ENCODE measurements at regions not wholly inside any gene's neighbourhood (a gene's known extent, or its start where the extent isn't known, plus 50 kb on each side); places are given as distances from the start of the nearest gene placed in this dataset.

DNA sequence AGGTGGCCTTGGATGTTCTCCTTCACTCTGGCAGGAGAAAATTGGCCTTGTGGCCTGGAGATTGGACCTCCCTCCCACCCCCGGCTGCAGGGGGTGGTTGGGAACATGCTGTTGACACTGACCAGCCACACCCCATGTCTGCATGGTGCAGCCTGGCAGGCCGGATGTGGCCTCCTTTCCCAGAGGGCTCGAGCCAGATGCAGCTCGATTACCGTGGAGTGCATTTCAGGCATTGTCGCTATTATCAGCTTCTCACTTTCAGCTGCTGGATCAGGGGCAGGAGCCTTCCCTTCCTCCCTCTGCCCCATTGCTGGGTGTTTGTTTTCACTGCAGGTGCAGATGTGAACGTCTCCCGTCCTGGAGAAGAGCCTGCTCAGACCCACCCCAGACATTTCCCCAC, 211.0 kb upstream of the SIX2 start:
- Histone ChIP-seq H2BK12ac (ENCODE audit: low read length) (no peak overlapping the region), H3K27me3 (ENCODE audit: control insufficient read depth in 3 of 3, insufficient read depth in 3 of 3, low read depth in 1 of 3, low read length in 3 of 3) (no peaks in the 10 kb centered on the region), H3K36me3 (replicated peaks in 1 of 2; ENCODE audit: control insufficient read depth in 2 of 2, insufficient read depth in 2 of 2, low read length in 2 of 2) (no peaks in the 10 kb centered on the region), H2BK5ac (ENCODE audit: low read length) (no peak overlapping the region), H4K8ac (ENCODE audit: low read depth, low read length) (no peak overlapping the region), H3K4ac (ENCODE audit: low read length) (no peak overlapping the region), H3K79me1 (ENCODE audit: low read depth, low read length) (no peaks in the 10 kb centered on the region), H2BK120ac (ENCODE audit: low read depth, low read length) (no peak overlapping the region), H3K4me1 (ENCODE audit: control insufficient read depth in 2 of 2, insufficient read depth in 1 of 2, low read depth in 1 of 2, low read length in 2 of 2) (peaks cover 0 to 6% of the 10 kb centered on the region in 2 donors), H4K91ac (ENCODE audit: low read depth, low read length, poor library complexity) (no peak overlapping the region), H2BK15ac (ENCODE audit: low read length) (peak overlapping the region; percentile 38), H3K23ac (ENCODE audit: low read depth, low read length, poor library complexity) (no peak overlapping the region), H3K18ac (ENCODE audit: low read length) (peak overlapping the region; percentile 3), H2AK5ac (ENCODE audit: low read depth, low read length) (peak overlapping the region; percentile 35), H3K4me2 (ENCODE audit: insufficient read depth, low read length, poor library complexity, severe bottlenecking) (no peak overlapping the region), H3K14ac (ENCODE audit: low read length) (no peak overlapping the region), H3K27ac (replicated peaks; ENCODE audit: low read length) (no peak overlapping the region), H3K4me3 (ENCODE audit: low read length in 2 of 2) (no peak overlapping the region), H2AFZ (ENCODE audit: low read length) (no peak overlapping the region), H3K9ac (ENCODE audit: low read depth, low read length, poor library complexity) (no peak overlapping the region), H3K9me3 (replicated peaks in 1 of 2; ENCODE audit: control insufficient read depth in 2 of 2, insufficient read depth in 1 of 2, low read depth in 1 of 2, low read length in 2 of 2) (peaks cover 0 to 1% of the 10 kb centered on the region in 2 donors)
- WGBS, 2 donors (ENCODE audit: extremely low coverage in 2 of 2, insufficient read length in 2 of 2, insufficient replicate concordance in 1 of 2), result no CpG with 5 or more reads among the region's 8 CpGs
- DNase-seq (ENCODE audit: low spot score), result no peak

DNA sequence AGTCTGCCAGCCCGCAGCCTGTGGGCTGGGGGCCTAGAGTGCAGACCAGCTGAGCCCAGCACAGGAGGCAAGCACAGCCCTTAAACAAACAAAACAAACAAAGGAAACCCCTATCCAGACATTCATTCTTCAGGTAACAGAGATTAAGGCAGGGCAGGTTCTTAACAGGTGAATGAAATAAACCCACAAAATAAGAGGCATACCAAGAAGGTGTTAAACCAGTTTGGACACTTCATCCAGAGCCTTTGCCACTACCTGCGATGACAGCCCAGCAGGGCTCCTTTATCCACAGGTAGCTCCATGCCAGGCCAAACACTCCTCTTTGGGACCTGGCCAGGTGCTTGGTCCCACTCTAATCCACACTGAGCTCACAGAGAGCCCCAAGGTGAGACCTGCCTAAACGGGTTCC, 209.7 kb upstream of the SIX2 start:
- H3K79me1 ChIP-seq (ENCODE audit: low read depth, low read length), result no peaks in the 10 kb centered on the region
- H3K4ac ChIP-seq (ENCODE audit: low read length), result no peak overlapping the region
- no peak overlapping the region for H3K14ac ChIP-seq (ENCODE audit: low read length)
- H2BK12ac ChIP-seq (ENCODE audit: low read length), result no peak overlapping the region
- H2BK5ac ChIP-seq (ENCODE audit: low read length), result no peak overlapping the region
- peaks cover 0 to 6% of the 10 kb centered on the region in 2 donors for H3K4me1 ChIP-seq (ENCODE audit: control insufficient read depth in 2 of 2, insufficient read depth in 1 of 2, low read depth in 1 of 2, low read length in 2 of 2)
- H2AK5ac ChIP-seq (ENCODE audit: low read depth, low read length), result no peak overlapping the region
- WGBS, 2 donors (ENCODE audit: extremely low coverage in 2 of 2, insufficient read length in 2 of 2, insufficient replicate concordance in 1 of 2), result no CpG with 5 or more reads among the region's 3 CpGs
- no peak overlapping the region for H2AFZ ChIP-seq (ENCODE audit: low read length)
- no peak overlapping the region for H4K8ac ChIP-seq (ENCODE audit: low read depth, low read length)
- no peak overlapping the region for H3K9ac ChIP-seq (ENCODE audit: low read depth, low read length, poor library complexity)
- no peak for DNase-seq (ENCODE audit: low spot score)
- no peak overlapping the region for H3K27ac ChIP-seq (replicated peaks; ENCODE audit: low read length)
- no peak overlapping the region for H3K4me2 ChIP-seq (ENCODE audit: insufficient read depth, low read length, poor library complexity, severe bottlenecking)
- H3K18ac ChIP-seq (ENCODE audit: low read length), result peak overlapping the region; percentile 11
- H3K4me3 ChIP-seq (ENCODE audit: low read length in 2 of 2), result no peak overlapping the region
- H3K23ac ChIP-seq (ENCODE audit: low read depth, low read length, poor library complexity), result no peak overlapping the region
- peaks cover 0 to 1% of the 10 kb centered on the region in 2 donors for H3K9me3 ChIP-seq (replicated peaks in 1 of 2; ENCODE audit: control insufficient read depth in 2 of 2, insufficient read depth in 1 of 2, low read depth in 1 of 2, low read length in 2 of 2)
- no peaks in the 10 kb centered on the region for H3K36me3 ChIP-seq (replicated peaks in 1 of 2; ENCODE audit: control insufficient read depth in 2 of 2, insufficient read depth in 2 of 2, low read length in 2 of 2)
- H3K27me3 ChIP-seq (ENCODE audit: control insufficient read depth in 3 of 3, insufficient read depth in 3 of 3, low read depth in 1 of 3, low read length in 3 of 3), result no peaks in the 10 kb centered on the region
- H2BK120ac ChIP-seq (ENCODE audit: low read depth, low read length), result no peak overlapping the region
- H2BK15ac ChIP-seq (ENCODE audit: low read length), result no peak overlapping the region
- no peak overlapping the region for H4K91ac ChIP-seq (ENCODE audit: low read depth, low read length, poor library complexity)

DNA sequence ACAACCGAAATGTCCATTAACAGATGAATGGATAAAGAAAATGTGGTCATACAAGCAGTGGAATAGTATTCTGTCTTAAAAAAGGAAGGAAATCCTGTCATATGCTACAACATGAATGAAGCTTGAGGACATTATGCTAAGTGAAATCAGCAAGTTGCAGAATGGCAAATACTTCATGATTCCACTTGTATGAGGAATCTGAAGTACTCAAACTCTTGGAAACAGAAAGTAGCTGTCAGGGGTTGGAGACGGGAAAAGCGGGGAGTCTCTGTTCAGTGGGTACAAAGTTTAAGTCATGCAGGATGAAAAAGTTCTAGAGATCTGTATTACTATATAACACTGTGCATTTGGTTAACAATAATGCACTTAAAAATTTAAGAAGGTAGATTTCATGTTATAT, 209.0 kb upstream of the SIX2 start:
- Histone ChIP-seq H4K91ac (ENCODE audit: low read depth, low read length, poor library complexity) (no peak overlapping the region), H2BK12ac (ENCODE audit: low read length) (no peak overlapping the region)

DNA sequence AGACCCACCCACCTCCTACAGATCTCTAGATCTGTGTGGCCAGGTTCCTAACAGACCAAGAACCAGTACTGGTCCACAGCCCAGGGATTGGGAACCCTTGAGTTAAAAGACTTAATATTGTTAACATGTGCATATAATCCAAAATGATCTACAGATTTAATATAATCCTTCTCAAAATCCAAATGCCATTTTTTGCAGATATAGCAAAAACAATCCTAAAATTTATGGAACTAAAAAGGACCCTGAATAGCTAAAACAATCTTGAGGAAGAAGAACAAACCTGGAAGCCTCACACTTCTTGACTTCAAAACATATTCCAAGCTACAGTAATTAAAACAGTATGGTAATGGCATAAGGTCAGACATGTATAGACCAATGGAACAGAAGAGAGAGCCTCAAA, 206.9 kb upstream of the SIX2 start:
- Histone ChIP-seq H2AFZ (ENCODE audit: low read length) (no peak overlapping the region), H3K9me3 (replicated peaks in 1 of 2; ENCODE audit: control insufficient read depth in 2 of 2, insufficient read depth in 1 of 2, low read depth in 1 of 2, low read length in 2 of 2) (peaks cover 0 to 1% of the 10 kb centered on the region in 2 donors), H3K79me1 (ENCODE audit: low read depth, low read length) (no peaks in the 10 kb centered on the region), H3K27ac (replicated peaks; ENCODE audit: low read length) (no peak overlapping the region), H3K23ac (ENCODE audit: low read depth, low read length, poor library complexity) (no peak overlapping the region), H2BK12ac (ENCODE audit: low read length) (no peak overlapping the region), H3K18ac (ENCODE audit: low read length) (no peak overlapping the region), H4K91ac (ENCODE audit: low read depth, low read length, poor library complexity) (no peak overlapping the region), H4K8ac (ENCODE audit: low read depth, low read length) (no peak overlapping the region), H3K27me3 (ENCODE audit: control insufficient read depth in 3 of 3, insufficient read depth in 3 of 3, low read depth in 1 of 3, low read length in 3 of 3) (no peaks in the 10 kb centered on the region), H3K14ac (ENCODE audit: low read length) (no peak overlapping the region), H2BK15ac (ENCODE audit: low read length) (no peak overlapping the region), H3K4me3 (ENCODE audit: low read length in 2 of 2) (no peak overlapping the region), H2BK120ac (ENCODE audit: low read depth, low read length) (no peak overlapping the region), H3K4me2 (ENCODE audit: insufficient read depth, low read length, poor library complexity, severe bottlenecking) (no peak overlapping the region), H2AK5ac (ENCODE audit: low read depth, low read length) (no peak overlapping the region), H2BK5ac (ENCODE audit: low read length) (no peak overlapping the region), H3K9ac (ENCODE audit: low read depth, low read length, poor library complexity) (no peak overlapping the region), H3K36me3 (replicated peaks in 1 of 2; ENCODE audit: control insufficient read depth in 2 of 2, insufficient read depth in 2 of 2, low read length in 2 of 2) (no peaks in the 10 kb centered on the region), H3K4me1 (ENCODE audit: control insufficient read depth in 2 of 2, insufficient read depth in 1 of 2, low read depth in 1 of 2, low read length in 2 of 2) (peaks cover 0 to 4% of the 10 kb centered on the region in 2 donors), H3K4ac (ENCODE audit: low read length) (no peak overlapping the region)
- no peak for DNase-seq (ENCODE audit: low spot score)

More for the DNA sequence above, 209.0 kb upstream of the SIX2 start:
- DNase-seq (ENCODE audit: low spot score), result no peak
- Histone ChIP-seq H2AFZ (ENCODE audit: low read length) (no peak overlapping the region), H3K23ac (ENCODE audit: low read depth, low read length, poor library complexity) (no peak overlapping the region), H2BK15ac (ENCODE audit: low read length) (no peak overlapping the region), H3K18ac (ENCODE audit: low read length) (no peak overlapping the region), H4K8ac (ENCODE audit: low read depth, low read length) (no peak overlapping the region), H3K4me3 (ENCODE audit: low read length in 2 of 2) (no peak overlapping the region), H3K27ac (replicated peaks; ENCODE audit: low read length) (no peak overlapping the region), H2BK120ac (ENCODE audit: low read depth, low read length) (no peak overlapping the region), H2AK5ac (ENCODE audit: low read depth, low read length) (no peak overlapping the region), H3K4me1 (ENCODE audit: control insufficient read depth in 2 of 2, insufficient read depth in 1 of 2, low read depth in 1 of 2, low read length in 2 of 2) (peaks cover 0 to 4% of the 10 kb centered on the region in 2 donors), H2BK5ac (ENCODE audit: low read length) (no peak overlapping the region), H3K14ac (ENCODE audit: low read length) (no peak overlapping the region), H3K4me2 (ENCODE audit: insufficient read depth, low read length, poor library complexity, severe bottlenecking) (no peak overlapping the region), H3K27me3 (ENCODE audit: control insufficient read depth in 3 of 3, insufficient read depth in 3 of 3, low read depth in 1 of 3, low read length in 3 of 3) (no peaks in the 10 kb centered on the region), H3K9ac (ENCODE audit: low read depth, low read length, poor library complexity) (no peak overlapping the region), H3K79me1 (ENCODE audit: low read depth, low read length) (no peaks in the 10 kb centered on the region), H3K9me3 (replicated peaks in 1 of 2; ENCODE audit: control insufficient read depth in 2 of 2, insufficient read depth in 1 of 2, low read depth in 1 of 2, low read length in 2 of 2) (peaks cover 0 to 1% of the 10 kb centered on the region in 2 donors), H3K4ac (ENCODE audit: low read length) (no peak overlapping the region), H3K36me3 (replicated peaks in 1 of 2; ENCODE audit: control insufficient read depth in 2 of 2, insufficient read depth in 2 of 2, low read length in 2 of 2) (no peaks in the 10 kb centered on the region)
- no CpG with 5 or more reads among the region's 3 CpGs for WGBS, 2 donors (ENCODE audit: extremely low coverage in 2 of 2, insufficient read length in 2 of 2, insufficient replicate concordance in 1 of 2)
